ENCODE measurements at regions not wholly inside any gene's neighbourhood (a gene's known extent, or its start where the extent isn't known, plus 50 kb on each side); places are given as distances from the start of the nearest gene placed in this dataset.

GRCh38 chr17:53640808-53641207, 181.9 kb upstream of the KIF2B start:
- TF ChIP-seq CTCF (IDR thresholded peaks at IDR 0.05) (no peak), POLR2A (IDR thresholded peaks at IDR 0.05) (no peak)

Measured in esophagus squamous epithelium (tissue), 4 donors.